ENCODE measurements at regions not wholly inside any gene's neighbourhood (a gene's known extent, or its start where the extent isn't known, plus 50 kb on each side); places are given as distances from the start of the nearest gene placed in this dataset.

GRCh38 chr4:125677665-125678307 is 363.0 kb downstream of the FAT4 start:
- H3K27me3 Mint-ChIP-seq (ENCODE audit: low read depth) = no peaks in the 10 kb centered on the region
- no peak for TF ChIP-seq PRDM15 (CRISPR knock-in tag; IDR thresholded peaks at IDR 0.05)
- no peak for TF ChIP-seq E2F4 (CRISPR knock-in tag; IDR thresholded peaks at IDR 0.05; ENCODE audit: borderline replicate concordance, low read depth)
- no peak for TF ChIP-seq ERG (CRISPR knock-in tag; IDR thresholded peaks at IDR 0.05)
- no peak for TF ChIP-seq CBFB (CRISPR knock-in tag; IDR thresholded peaks at IDR 0.05; ENCODE audit: low read depth)
- no peak for TF ChIP-seq SMAD3 (CRISPR knock-in tag; IDR thresholded peaks at IDR 0.05; ENCODE audit: borderline replicate concordance)
- no peak for TF ChIP-seq RORB (CRISPR knock-in tag; IDR thresholded peaks at IDR 0.05)
- no peak for TF ChIP-seq PREB (CRISPR knock-in tag; IDR thresholded peaks at IDR 0.05; ENCODE audit: borderline replicate concordance)
- no peak for TF ChIP-seq RELA (CRISPR knock-in tag; IDR thresholded peaks at IDR 0.05; ENCODE audit: borderline replicate concordance)
- TF ChIP-seq NFE2L1 (CRISPR knock-in tag; IDR thresholded peaks at IDR 0.05) = no peak
- no peak for TF ChIP-seq ZNF396 (CRISPR knock-in tag; IDR thresholded peaks at IDR 0.05; ENCODE audit: borderline replicate concordance)
- no peak for TF ChIP-seq MXD4 (CRISPR knock-in tag; IDR thresholded peaks at IDR 0.05; ENCODE audit: borderline replicate concordance)
- TF ChIP-seq ZNF317 (CRISPR knock-in tag; IDR thresholded peaks at IDR 0.05; ENCODE audit: borderline replicate concordance, low read depth) = no peak
- TF ChIP-seq AFF4 (CRISPR knock-in tag; IDR thresholded peaks at IDR 0.05; ENCODE audit: borderline replicate concordance) = no peak
- H3K36me3 Mint-ChIP-seq = no peaks in the 10 kb centered on the region
- H3K27ac Mint-ChIP-seq = no peak overlapping the region
- ChIA-PET POLR2A (no interaction called here), CTCF (no interaction called here)
- no peak overlapping the region for H3K4me3 Mint-ChIP-seq
- peaks cover 30% of the 10 kb centered on the region for H3K4me1 Mint-ChIP-seq
- no peak for ATAC-seq
- no peaks in the 10 kb centered on the region for H3K9me3 Mint-ChIP-seq
- DNase-seq (ENCODE audit: low spot score) = no peak

GRCh38 chr4:125679989-125680388 is 365.2 kb downstream of the FAT4 start:
- Mint-ChIP-seq H3K27ac (no peak overlapping the region), H3K36me3 (no peaks in the 10 kb centered on the region), H3K27me3 (ENCODE audit: low read depth) (no peaks in the 10 kb centered on the region), H3K9me3 (no peaks in the 10 kb centered on the region), H3K4me1 (peaks cover 30% of the 10 kb centered on the region), H3K4me3 (no peak overlapping the region)
- ChIA-PET POLR2A (no interaction called here), CTCF (no interaction called here)
- no peak for ATAC-seq
- no peak for TF ChIP-seq GTF2I (CRISPR knock-in tag; conservative IDR thresholded peaks at IDR 0.05)
- no peak for DNase-seq (ENCODE audit: low spot score)
